ENCODE measurements at regions not wholly inside any gene's neighbourhood (a gene's known extent, or its start where the extent isn't known, plus 50 kb on each side); places are given as distances from the start of the nearest gene placed in this dataset.

- TF ChIP-seq, protein P1, sequence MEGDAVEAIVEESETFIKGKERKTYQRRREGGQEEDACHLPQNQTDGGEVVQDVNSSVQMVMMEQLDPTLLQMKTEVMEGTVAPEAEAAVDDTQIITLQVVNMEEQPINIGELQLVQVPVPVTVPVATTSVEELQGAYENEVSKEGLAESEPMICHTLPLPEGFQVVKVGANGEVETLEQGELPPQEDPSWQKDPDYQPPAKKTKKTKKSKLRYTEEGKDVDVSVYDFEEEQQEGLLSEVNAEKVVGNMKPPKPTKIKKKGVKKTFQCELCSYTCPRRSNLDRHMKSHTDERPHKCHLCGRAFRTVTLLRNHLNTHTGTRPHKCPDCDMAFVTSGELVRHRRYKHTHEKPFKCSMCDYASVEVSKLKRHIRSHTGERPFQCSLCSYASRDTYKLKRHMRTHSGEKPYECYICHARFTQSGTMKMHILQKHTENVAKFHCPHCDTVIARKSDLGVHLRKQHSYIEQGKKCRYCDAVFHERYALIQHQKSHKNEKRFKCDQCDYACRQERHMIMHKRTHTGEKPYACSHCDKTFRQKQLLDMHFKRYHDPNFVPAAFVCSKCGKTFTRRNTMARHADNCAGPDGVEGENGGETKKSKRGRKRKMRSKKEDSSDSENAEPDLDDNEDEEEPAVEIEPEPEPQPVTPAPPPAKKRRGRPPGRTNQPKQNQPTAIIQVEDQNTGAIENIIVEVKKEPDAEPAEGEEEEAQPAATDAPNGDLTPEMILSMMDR (conservative IDR thresholded peaks at IDR 0.05; ENCODE audit: low read length): no peak
- no peak for TF ChIP-seq EZH2phosphoT487 (IDR thresholded peaks at IDR 0.05; ENCODE audit: borderline replicate concordance)
Measured at GRCh38 chr1:30305061-30305460, 418.3 kb downstream of the MATN1 start.
